LNCAP (cell line): ENCODE measurements at regions not wholly inside any gene's neighbourhood (a gene's known extent, or its start where the extent isn't known, plus 50 kb on each side); places are given as distances from the start of the nearest gene placed in this dataset.

Experiments
- TF ChIP-seq, protein P1 (sequence below): fragments of 450-650 bp; IDR thresholded peaks from 2 replicates; pipeline ENCODE4 v1.5.1; 2017; ENCODE audit warnings: mild to moderate bottlenecking

- TF ChIP-seq, protein P1, sequence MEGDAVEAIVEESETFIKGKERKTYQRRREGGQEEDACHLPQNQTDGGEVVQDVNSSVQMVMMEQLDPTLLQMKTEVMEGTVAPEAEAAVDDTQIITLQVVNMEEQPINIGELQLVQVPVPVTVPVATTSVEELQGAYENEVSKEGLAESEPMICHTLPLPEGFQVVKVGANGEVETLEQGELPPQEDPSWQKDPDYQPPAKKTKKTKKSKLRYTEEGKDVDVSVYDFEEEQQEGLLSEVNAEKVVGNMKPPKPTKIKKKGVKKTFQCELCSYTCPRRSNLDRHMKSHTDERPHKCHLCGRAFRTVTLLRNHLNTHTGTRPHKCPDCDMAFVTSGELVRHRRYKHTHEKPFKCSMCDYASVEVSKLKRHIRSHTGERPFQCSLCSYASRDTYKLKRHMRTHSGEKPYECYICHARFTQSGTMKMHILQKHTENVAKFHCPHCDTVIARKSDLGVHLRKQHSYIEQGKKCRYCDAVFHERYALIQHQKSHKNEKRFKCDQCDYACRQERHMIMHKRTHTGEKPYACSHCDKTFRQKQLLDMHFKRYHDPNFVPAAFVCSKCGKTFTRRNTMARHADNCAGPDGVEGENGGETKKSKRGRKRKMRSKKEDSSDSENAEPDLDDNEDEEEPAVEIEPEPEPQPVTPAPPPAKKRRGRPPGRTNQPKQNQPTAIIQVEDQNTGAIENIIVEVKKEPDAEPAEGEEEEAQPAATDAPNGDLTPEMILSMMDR, result no peak
These were observed 321.0 kb downstream of the MEIS1 start for GRCh38 chr2:66755974-66756373.

- TF ChIP-seq, protein P1, result no peak
These were observed 326.9 kb downstream of the MEIS1 start for GRCh38 chr2:66761826-66762225.

GRCh38 chr2:66762761-66763160 is 327.8 kb downstream of the MEIS1 start:
- TF ChIP-seq, protein P1, result no peak

GRCh38 chr2:66766582-66766981 is 331.7 kb downstream of the MEIS1 start:
- TF ChIP-seq, protein P1, result no peak

DNA sequence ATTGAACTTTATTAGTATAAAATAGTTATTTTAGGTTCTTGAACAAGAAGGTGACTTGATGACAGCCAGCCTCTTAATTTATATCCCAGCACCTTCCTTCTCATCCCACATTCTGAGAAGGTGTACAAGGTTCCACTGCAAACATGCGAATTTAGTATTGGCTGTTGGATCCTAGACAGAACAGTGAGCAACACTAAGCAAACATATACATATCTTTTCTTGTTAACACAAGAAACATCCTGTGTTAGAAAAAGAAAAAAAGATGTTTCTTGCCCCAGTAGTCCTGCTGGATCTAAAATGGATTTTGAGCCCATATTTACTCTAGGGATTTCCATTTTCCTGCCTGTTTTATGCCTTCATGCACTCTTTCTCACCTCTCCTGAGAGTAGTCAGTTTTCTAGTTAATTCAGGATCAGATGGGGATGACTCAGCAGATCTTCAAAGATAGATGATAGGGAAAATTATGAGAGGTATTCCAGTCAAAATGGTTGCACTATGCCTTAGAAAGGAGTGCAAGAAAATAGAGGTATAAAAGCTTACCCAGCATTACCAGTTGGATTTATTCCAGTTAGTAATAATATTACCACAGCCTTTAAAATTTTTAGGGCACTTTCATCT is 336.5 kb downstream of the MEIS1 start:
- TF ChIP-seq, protein P1, result no peak

DNA sequence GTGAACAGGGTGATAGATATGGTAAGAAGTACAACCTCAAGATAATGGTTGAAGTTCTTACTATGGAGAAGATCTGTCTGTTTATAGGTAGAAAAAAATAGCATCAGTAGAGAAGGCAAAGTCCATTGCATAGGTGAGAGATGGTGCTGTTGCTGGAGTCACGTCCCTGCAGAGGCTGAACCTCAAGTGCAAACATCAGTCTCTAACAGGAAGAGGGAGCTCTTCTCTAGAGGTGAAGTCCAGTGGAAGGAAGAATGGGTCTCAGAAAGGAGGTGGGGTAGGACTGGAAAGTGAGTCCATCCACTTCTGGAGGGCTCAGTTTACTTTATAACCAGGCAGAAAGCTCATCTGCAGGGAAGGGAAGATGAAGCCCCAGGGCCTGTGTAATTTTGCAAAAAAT is 337.7 kb downstream of the MEIS1 start:
- TF ChIP-seq, protein P1, result no peak

GRCh38 chr2:66775730-66776422 is 341.0 kb downstream of the MEIS1 start:
- TF ChIP-seq, protein P1, result no peak
